ENCODE measurements at regions not wholly inside any gene's neighbourhood (a gene's known extent, or its start where the extent isn't known, plus 50 kb on each side); places are given as distances from the start of the nearest gene placed in this dataset.
"Not testable (repeated sequence)": the region's sequence is repeated elsewhere in the genome, so short reads cannot be mapped to it uniquely, and the experiment has no call there.

- no peak for DNase-seq
These were observed 61.7 kb downstream of the KPNA2 start for GRCh38 chr17:68097161-68097805.

GRCh38 chr17:68099341-68099753 is 63.8 kb downstream of the KPNA2 start:
- not testable (repeated sequence) for DNase-seq

- DNase-seq, result no peak
These were observed 64.6 kb downstream of the KPNA2 start for GRCh38 chr17:68100000-68100641.

GRCh38 chr17:68101075-68101986 is 65.8 kb downstream of the KPNA2 start:
- peak; percentile 53 for DNase-seq

- no peak for DNase-seq
These were observed 66.4 kb downstream of the KPNA2 start for GRCh38 chr17:68101987-68102314.

DNA sequence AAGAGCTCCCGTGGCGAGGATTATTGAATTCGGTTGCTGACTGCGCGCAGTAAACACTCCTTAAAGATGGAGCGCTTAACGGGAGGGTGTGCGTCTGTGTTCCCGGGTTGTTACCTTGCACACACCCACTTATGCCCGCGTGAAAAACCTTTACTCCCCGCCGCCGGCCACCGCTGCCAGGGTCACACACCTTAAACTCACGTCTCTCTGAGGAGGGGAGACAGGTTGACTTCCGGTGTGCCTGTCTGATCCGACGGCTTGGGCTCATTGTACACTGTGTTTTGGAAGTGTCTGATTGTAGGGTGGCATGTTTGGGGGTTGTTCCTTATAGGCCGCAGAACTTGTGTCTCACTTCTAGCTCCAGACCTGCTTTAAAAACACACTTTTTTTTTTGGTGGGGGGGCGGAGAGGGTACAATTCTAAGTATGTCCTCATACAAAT is 66.8 kb downstream of the KPNA2 start:
- no peak for DNase-seq

DNA sequence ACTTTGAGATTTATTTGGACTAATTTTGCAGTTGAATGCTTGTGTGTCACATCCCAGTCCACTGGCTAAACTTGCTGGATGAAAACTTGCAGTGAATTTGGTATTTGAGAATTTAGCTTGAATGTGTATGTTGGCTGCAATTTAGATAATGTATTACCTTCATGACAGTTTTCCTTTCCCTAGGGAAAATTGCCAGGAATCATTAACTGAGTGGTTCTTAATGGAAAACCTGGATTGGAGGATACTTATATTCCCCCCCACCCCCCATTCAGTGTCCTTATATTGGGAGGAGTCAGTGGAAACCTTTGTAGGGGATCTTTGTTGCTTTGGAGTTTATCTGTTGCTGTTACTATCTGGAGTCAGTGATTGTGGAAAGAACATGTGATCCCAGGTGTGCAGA is 67.6 kb downstream of the KPNA2 start:
- DNase-seq, result no peak

GRCh38 chr17:68106085-68106484 is 70.5 kb downstream of the KPNA2 start:
- no peak for DNase-seq

DNA sequence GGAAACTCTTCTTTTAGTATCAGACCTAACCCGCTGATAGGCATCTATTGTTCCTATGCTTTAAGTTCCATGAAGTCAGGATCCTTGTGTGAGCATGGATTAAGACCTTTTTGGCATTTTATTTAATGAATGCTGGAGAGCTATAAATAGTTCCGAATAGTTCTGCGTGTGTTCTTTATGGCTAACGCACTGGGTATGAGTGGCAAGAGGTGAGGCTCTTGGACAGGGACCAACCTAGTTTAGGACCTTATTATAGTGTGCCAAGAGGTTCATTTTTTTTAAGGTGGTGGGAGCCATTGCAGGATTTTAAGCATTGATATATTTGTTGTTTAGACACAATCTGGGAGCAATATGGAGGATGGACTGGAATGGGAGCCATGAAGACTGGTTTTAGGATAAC is 71.8 kb downstream of the KPNA2 start:
- DNase-seq, result no peak

DNA sequence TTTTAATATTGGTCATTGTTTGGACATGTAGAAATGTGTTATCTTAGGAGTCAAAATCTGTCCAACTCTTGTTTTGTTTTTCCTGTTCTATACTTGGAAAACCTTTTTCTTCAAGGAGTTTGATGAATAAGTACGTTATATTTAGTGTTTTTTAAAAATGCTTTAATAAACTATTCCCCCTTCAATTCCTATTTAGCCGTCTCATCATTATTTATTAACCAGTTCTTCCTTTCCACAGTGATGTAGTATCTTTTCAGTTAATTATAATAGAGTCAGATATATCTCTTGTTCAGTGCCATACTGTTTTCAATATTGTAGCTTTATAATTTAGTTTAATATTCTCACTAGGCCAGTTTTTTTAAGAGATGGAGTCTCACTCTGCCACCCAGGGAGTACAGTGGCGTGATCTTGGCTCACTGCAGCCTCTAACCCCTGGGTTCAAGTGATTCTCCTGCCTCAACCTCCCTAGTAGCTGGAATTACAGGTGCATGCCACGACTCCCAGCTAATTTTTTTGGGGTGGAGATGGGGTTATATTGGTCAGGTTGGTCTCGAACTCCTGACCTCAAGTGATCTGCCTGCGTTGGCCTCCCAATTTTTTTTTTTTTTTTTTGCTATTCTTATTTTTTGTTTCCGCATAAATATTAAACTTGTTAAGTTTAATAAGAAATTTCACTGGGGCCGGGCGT is 72.9 kb downstream of the KPNA2 start:
- no peak for DNase-seq

GRCh38 chr17:68109404-68109803 is 73.9 kb downstream of the KPNA2 start:
- DNase-seq, result not testable (repeated sequence)

- not testable (repeated sequence) for DNase-seq
These were observed 80.7 kb downstream of the KPNA2 start for GRCh38 chr17:68116211-68116610.

DNA sequence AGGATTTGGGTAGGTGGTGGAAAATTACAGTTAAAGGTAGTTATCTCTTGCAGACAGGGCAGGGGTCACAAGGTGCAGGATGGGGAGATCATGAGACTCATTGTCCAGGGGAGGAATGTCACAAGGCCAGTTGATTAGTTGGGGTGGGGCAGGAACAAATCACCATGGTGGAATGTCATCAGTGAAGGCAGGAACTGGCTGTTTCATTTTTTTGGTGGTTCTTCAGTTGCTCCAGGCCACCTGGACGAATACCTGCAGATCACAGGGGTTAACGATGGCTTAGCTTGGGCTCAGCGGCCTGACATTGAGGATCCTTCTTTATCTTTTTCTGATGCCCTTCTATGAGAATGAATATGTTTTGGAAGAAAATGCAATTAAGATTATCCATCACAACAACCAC is 87.1 kb downstream of the KPNA2 start:
- DNase-seq, result no peak

DNA sequence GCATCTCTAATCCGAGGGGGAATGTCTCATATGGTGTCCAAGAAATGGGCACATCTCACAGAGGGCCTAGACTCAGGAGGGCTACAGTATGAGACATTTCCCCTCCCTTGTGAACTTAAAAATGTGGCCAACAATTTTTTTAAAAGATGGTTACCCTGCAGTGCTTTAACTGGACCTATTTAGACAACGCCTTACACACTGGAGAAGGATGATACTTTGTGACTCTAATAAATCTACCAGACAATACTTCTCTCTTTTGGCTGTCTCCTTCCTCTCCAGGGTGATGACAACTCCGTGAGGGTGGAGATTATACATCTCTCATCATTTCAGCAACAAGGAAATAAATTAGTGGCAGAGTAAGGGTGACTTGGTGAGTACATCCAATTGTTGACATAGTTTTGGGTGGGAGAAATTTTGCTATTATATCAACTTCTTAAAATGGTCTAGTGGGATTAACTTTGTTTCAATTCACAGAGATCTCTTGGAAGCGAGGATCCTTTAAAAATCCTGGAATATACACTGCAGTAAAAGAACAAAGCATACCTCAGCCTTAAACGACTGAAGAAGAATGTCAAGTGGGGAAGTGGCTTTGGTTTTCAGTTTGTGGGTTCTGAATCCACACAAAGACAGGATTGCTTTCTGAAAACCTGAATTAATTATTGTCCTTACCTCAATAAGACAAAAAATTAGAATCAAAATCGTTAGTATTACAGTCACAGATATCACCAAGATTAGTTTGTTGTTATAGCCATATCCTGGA is 89.8 kb downstream of the KPNA2 start:
- no peak for DNase-seq

DNA sequence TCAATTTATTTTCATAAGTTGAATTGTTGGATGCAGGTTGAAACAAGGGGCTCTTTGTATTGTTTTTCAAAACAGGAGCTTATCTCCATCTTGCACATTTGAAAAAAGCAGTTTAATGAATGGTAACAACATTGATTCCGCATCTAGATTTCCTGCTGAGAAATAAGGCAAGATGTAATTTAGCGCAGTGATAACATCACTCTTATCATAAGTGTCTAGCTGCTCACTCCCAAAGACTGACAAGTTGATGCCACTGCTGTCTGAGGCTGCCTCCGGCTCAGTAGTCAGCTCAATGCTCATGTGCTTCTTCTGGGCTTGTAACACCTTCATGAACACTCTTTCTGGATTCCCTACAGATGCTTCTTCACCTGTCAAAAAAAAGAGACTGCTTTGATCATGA is 92.4 kb downstream of the KPNA2 start:
- no peak for DNase-seq

GRCh38 chr17:68131456-68131855 is 95.9 kb downstream of the KPNA2 start:
- DNase-seq, result no peak

GRCh38 chr17:68133346-68134045 is 98.0 kb downstream of the KPNA2 start:
- DNase-seq, result no peak

DNA sequence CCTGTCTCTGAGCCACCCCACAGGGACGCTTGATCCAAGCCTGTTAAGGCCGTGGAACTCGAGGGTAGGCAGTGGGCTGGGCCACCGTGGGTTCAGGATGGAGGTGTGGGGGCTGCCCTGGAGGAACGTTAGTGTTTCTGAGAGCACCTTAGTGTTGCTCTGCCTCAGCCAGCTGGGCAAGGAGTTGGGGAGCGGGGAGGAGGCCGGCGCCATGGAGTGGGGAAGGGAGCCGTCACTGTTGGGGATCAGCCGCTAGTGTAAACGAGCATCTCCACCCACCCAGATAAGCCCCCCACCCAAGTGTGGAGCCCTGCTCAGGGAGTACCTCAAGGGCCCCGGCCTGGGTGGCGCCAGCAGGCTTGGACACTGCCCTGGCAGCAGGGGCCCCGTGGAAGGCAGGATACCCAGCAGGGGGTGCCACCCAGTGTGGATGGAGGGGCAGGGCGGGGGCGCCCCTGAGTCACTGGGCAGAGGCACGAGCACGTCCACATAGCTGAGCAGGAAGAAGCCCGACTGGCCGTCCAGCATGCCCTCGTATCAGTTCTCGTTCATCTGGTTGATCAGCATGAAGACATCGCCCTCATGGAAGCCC is 98.6 kb downstream of the KPNA2 start:
- no peak for DNase-seq

DNA sequence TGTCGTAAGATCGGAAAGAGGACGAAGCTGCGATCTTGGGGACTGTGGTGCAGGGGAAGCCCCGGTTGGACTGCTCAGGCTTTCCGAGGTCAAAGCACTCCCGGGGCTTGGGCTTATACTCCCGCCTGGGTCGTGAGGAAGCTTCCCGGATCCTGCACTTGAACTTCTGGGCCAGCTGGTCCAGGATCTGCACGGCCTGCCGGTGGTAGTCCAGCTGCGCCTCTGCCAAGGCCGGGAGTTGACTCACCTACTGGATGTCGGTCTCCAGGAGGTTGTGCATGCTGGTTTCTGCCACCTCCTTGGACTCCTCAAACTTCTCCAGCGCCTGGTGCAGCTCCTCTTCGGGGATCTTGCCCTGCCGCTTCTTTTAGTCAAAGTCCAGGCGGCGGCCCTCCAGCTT is 99.2 kb downstream of the KPNA2 start:
- no peak for DNase-seq

DNA sequence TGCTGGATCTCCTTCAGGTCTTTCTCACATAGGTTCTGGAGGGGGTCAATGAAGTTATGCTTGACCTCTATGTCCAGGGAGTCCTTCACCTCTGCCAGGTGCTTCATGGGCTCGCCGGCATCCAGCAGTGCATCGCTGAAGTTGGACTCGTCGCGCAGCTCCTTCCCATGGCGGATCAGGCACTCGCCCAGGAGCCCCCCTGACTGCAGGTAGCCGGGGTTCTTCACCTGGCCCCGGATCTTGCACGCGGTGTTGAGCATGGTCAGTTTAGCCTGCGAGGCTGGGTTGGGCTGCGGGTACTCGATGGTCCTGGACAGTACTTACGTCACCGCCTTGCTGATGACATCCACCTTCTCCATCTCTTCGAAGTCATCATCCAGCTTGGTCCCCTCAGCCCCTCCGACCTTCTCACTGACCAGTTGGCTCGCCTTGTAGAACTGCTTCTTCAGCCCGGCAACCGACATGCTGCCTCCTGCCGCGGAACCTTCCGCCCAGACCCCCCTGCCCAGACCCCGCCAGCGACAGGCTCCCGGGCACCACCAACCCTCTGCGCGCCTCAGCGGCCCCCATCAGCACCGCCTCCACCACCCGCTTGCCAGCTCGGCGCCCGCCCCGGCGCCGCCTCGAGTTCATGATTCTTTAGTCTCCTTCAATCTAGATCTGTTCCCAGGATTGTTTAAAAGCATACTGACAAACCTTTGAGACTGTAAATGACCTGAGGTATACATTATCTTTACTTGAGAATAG is 99.8 kb downstream of the KPNA2 start:
- DNase-seq, result no peak

DNA sequence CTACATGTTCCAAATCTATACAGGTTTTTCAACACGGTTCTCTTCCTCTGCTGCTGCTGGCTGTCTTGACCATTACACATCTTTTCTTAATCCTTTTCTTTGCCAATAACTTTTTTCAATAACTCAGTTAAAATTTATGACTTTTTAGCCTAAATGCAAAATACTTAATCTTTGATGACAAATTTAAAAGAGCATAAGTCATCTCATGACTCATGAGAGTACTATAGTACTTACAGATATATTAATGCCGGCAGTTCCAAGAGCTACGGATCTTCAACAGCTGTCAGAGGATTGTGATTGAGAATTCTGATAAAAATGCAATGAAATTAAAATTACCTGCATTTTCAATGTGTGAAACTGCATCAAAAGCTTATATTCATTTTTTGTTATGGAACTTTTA is 105.5 kb downstream of the KPNA2 start:
- DNase-seq, result no peak
